ENCODE measurements at regions not wholly inside any gene's neighbourhood (a gene's known extent, or its start where the extent isn't known, plus 50 kb on each side); places are given as distances from the start of the nearest gene placed in this dataset.

DNA sequence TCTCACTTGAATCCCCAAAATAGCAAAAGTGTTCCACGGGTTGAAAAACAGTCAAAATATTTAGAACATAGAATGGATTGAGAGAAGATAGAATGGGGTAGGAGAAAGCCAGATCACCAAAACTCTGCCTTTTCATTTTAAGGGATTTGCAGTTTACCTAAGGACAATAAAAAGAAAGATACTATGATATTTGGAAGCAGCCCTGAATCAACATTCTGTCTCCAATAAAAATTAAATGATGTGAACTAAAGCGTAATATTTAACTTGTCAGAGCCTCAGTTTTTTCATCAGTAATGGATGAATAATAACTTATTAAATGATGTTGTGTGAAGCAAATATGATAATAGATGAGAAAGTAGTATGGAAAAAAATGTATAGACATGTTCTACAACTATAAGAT is 100.2 kb upstream of the REG3G start:
- TF ChIP-seq CTCF (conservative IDR thresholded peaks at IDR 0.05; ENCODE audit: low read depth, low read length) (no peak), EZH2 (IDR thresholded peaks at IDR 0.05; ENCODE audit: borderline replicate concordance, low read depth, low read length, poor library complexity, severe bottlenecking) (no peak)

Measured in A673 (cell line).